ENCODE measurements at regions not wholly inside any gene's neighbourhood (a gene's known extent, or its start where the extent isn't known, plus 50 kb on each side); places are given as distances from the start of the nearest gene placed in this dataset.
A peak's percentile ranks its signal among the peaks of the same experiment; 100 is the strongest.
"Not testable (repeated sequence)": the region's sequence is repeated elsewhere in the genome, so short reads cannot be mapped to it uniquely, and the experiment has no call there.

DNA sequence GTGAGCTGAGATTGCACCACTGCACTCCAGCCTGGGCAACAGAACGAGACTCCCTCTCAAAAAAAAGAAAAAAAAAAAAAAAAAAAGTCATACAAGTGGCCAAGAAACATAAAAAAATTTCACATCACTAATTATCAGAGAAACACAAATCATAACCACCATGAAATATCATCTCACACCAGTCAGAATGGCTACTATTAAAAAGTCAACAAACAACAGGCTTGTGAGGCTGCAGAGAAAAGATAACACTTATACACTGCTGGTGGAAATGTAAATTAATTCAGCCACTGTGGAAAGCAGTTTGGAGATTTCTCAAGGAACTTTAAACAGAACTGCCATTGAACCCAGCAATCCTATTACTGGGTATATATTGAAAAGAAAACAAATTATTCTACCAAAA lies 291.1 kb upstream of the MCTP2 start:
- TF ChIP-seq, protein P1, sequence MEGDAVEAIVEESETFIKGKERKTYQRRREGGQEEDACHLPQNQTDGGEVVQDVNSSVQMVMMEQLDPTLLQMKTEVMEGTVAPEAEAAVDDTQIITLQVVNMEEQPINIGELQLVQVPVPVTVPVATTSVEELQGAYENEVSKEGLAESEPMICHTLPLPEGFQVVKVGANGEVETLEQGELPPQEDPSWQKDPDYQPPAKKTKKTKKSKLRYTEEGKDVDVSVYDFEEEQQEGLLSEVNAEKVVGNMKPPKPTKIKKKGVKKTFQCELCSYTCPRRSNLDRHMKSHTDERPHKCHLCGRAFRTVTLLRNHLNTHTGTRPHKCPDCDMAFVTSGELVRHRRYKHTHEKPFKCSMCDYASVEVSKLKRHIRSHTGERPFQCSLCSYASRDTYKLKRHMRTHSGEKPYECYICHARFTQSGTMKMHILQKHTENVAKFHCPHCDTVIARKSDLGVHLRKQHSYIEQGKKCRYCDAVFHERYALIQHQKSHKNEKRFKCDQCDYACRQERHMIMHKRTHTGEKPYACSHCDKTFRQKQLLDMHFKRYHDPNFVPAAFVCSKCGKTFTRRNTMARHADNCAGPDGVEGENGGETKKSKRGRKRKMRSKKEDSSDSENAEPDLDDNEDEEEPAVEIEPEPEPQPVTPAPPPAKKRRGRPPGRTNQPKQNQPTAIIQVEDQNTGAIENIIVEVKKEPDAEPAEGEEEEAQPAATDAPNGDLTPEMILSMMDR (IDR thresholded peaks at IDR 0.05; ENCODE audit: low read depth, low read length, missing control alignments) = no peak
- no peak for DNase-seq (ENCODE audit: extremely low read depth, low read depth)
- H3K4me3 ChIP-seq (replicated peaks; ENCODE audit: low read depth, low read length) = no peak overlapping the region

DNA sequence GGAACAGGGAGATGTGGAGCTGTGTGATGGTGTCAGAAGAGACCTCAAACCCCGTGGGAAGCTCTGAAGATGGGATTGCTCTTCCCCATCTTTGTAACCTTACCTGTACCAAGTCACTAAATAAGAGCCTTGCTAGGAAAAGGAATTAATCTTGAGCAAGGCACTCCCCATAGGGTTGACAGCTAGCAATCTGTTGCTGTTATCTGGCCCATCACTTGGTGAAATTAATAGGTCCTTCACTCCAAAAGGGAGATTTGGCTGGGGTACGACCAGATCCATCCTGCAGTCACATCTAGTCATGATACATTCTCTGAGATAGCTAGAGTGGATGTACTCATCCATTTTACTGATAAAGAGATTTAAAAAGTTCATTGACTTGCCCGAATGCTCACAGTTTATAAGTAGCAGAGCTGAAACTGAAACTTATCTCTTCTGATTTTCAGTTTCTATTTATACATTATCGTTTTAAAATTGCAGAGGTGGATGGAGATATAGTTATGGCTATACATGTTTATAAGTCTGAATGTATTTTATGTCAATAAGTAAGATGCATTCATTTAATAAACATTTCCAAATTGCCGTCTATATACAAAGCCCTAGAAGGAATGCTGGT lies 299.1 kb upstream of the MCTP2 start:
- H3K4me3 ChIP-seq (replicated peaks; ENCODE audit: low read depth, low read length) = no peak overlapping the region
- TF ChIP-seq, protein P1 (IDR thresholded peaks at IDR 0.05; ENCODE audit: low read depth, low read length, missing control alignments) = no peak

DNA sequence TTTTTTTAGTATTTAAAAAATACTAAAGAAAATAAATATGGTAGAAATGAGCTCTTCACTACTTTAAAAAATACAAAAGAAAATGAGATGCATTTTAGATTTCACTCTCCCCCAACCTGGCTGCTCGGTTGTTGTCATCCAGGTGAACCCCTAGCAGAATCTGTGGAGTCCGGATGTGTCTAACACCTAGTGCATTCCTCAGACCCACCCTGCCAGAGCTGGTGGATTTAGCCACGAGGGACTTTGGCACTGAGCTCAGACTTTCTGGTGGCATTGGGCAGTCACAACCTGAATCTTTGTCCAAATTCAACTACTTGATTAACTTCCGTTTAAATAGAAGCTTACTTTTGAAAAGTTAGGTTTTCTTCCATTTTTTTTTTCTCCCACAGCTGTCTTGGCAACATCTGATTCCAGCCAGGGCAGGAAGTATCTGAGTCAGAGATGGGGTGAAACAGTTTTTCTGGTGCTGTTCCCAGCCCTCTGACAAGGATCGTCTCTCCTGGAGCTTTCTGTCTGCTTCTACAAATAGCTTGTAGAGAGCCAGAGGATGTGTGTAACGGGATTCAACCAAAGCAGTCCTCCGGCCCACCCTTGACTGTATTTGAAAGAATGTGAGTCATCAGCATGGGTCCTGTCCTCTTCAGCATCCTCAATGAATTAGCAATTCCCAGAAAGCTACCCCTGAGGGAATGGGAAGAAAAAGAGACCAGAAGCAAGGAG lies 301.8 kb upstream of the MCTP2 start:
- TF ChIP-seq, protein P1 (IDR thresholded peaks at IDR 0.05; ENCODE audit: low read depth, low read length, missing control alignments) = no peak
- peak; percentile 21 for DNase-seq (ENCODE audit: extremely low read depth, low read depth)
- no peak overlapping the region for H3K4me3 ChIP-seq (replicated peaks; ENCODE audit: low read depth, low read length)

More for the DNA sequence above, 299.1 kb upstream of the MCTP2 start:
- no peak for DNase-seq (ENCODE audit: extremely low read depth, low read depth)

DNA sequence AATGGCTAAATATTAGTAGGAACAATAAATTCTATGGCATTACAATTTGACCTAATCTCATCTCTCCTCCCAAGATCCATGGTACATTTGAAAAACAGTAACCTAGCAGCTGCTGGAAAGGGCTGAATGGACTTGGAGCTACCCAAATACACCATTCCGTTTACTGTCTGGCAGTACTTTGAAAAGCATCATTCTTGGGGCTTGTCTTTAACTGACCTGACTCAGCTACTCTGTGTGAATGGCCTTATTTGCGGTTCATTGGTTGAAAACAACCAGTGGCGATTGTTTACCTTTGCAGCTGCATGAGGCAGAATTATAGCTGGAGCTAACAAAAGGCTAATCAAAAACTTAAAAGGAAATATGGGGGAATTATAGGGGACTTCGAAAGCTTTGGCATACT lies 311.2 kb upstream of the MCTP2 start:
- TF ChIP-seq, protein P1 (IDR thresholded peaks at IDR 0.05; ENCODE audit: low read depth, low read length, missing control alignments) = no peak
- H3K4me3 ChIP-seq (replicated peaks; ENCODE audit: low read depth, low read length) = no peak overlapping the region
- no peak for DNase-seq (ENCODE audit: extremely low read depth, low read depth)

DNA sequence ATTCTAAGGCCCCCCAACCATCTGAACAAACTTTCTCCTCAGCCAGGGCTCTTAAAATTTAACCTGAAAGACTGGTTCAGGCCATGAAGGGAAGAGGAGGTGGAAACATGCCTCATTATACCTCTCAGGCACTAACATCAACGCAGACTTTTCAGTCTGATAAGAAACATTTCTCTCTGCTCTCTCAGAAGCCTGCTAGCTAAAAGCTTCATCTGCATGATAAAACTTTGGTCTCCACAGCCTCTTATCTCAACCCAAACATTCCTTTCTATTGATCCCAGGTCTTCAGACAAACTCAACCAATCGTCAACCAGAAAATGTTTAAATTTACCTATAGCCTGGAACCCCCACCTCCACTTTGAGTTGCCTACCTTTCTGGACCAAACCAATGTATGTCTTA lies 312.6 kb upstream of the MCTP2 start:
- not testable (repeated sequence) for H3K4me3 ChIP-seq (replicated peaks; ENCODE audit: low read depth, low read length); DNase-seq (ENCODE audit: extremely low read depth, low read depth)

DNA sequence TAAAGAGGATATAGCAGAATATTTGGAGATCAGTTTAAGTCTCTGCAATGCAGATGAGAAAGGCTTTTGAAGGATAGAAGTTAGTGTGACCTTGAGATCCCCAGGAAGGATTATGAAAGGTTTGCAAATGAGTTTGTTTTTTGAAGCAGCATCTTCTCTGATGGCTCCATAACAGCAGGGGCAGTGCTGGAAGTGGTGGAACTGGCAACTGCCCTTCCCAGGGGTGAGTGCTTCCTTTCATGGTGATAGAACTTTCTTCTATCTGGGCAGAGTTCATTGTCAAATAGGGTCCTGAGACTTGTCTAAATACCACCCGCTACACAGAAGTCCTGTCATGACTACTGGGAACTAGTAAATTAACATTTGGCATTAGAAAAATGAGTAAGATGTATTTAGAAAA lies 314.2 kb upstream of the MCTP2 start:
- H3K4me3 ChIP-seq (replicated peaks; ENCODE audit: low read depth, low read length) = no peak overlapping the region
- TF ChIP-seq, protein P1 (IDR thresholded peaks at IDR 0.05; ENCODE audit: low read depth, low read length, missing control alignments) = no peak

DNA sequence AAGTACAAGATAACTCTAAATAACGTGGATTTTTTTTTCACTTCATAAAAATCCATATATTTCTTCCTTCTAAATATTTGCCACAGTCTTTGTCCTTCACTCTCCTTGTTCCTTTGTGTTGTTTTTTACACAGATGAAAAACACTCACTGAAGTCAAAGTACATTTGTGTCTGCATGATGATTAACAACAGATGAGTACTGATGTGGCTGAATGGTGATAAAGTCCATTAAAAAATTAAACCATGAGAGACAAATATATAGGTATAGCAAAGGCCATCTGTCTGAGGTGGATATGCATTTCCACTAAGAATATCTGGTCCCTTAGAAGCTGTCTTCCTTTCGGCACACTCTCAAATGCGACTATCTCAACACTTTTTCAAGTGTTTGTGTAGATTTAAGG lies 317.5 kb upstream of the MCTP2 start:
- no peak for DNase-seq (ENCODE audit: extremely low read depth, low read depth)
- no peak overlapping the region for H3K4me3 ChIP-seq (replicated peaks; ENCODE audit: low read depth, low read length)
- TF ChIP-seq, protein P1 (IDR thresholded peaks at IDR 0.05; ENCODE audit: low read depth, low read length, missing control alignments) = no peak

More for the DNA sequence above, 314.2 kb upstream of the MCTP2 start:
- DNase-seq (ENCODE audit: extremely low read depth, low read depth) = no peak
